ENCODE measurements at regions not wholly inside any gene's neighbourhood (a gene's known extent, or its start where the extent isn't known, plus 50 kb on each side); places are given as distances from the start of the nearest gene placed in this dataset.

DNA sequence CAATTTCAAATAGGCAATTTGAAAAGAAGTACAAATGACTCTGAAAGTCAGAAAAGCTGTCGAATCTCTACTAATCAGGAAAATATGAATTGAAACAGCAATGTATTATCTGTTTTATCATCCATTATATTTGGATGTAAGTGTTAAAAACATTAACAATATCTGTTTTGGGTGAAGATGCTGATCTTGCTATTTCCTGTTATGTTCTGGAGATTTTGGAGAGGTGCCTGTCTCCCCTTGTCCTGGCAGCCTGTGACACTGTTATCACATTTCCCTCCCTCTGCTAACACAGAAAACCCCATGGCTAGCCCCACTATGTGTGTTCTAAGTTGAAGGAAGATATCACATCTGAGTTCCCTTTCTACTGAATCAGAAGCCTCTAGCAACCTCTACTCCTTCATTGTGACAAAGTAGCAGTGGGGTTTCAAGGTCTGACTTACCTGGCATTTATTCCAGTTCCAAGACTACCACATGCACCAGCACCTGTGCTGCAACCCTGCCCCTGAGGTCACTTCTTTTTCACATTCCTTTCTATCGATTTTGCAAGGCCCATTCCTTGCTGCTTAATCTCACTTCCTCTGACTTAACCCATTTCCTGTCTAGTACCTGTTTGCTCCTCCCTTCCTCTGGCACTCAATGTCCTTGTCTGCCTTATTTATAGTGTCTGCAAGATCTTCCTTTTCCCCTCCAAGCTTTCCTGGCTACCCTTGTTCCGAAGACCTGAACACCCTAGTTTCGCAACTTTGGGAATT is 95.5 kb upstream of the COL8A1 start:
- H3K27me3 ChIP-seq (ENCODE audit: low read depth): no peaks in the 10 kb centered on the region
- H3K27ac ChIP-seq: no peak overlapping the region
- ATAC-seq (peak in 1 of 2 donors; percentile 17), DNase-seq (no peak)
- peaks cover 20% of the 10 kb centered on the region for H3K4me1 ChIP-seq
- TF ChIP-seq, protein P1, sequence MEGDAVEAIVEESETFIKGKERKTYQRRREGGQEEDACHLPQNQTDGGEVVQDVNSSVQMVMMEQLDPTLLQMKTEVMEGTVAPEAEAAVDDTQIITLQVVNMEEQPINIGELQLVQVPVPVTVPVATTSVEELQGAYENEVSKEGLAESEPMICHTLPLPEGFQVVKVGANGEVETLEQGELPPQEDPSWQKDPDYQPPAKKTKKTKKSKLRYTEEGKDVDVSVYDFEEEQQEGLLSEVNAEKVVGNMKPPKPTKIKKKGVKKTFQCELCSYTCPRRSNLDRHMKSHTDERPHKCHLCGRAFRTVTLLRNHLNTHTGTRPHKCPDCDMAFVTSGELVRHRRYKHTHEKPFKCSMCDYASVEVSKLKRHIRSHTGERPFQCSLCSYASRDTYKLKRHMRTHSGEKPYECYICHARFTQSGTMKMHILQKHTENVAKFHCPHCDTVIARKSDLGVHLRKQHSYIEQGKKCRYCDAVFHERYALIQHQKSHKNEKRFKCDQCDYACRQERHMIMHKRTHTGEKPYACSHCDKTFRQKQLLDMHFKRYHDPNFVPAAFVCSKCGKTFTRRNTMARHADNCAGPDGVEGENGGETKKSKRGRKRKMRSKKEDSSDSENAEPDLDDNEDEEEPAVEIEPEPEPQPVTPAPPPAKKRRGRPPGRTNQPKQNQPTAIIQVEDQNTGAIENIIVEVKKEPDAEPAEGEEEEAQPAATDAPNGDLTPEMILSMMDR (IDR thresholded peaks at IDR 0.05): no peak
- no peaks in the 10 kb centered on the region for H3K36me3 ChIP-seq
- H3K4me3 ChIP-seq: no peak overlapping the region
- H3K9me3 ChIP-seq: no peaks in the 10 kb centered on the region
- intact Hi-C loops (cut with DNase I): no loop called here

DNA sequence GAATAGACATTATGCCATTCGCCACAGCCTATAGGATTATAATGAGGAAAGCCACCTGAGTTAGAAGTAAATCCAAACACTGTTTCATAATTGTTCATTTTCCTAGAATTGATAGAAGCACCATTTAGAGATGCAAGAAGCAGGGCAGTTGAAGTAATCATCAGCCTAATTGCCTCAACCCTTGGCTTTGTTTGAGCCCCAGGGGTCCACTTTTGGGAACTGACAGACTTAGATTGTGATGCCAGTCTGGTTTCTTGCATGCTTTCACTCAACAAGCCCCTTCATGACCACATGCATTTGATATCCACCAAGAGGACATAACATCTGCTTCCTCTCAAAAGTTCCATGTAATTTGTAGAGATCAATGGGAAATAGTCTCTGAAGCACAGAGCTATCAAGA is 97.2 kb upstream of the COL8A1 start:
- TF ChIP-seq, protein P1 (IDR thresholded peaks at IDR 0.05): no peak
- Histone ChIP-seq H3K9me3 (no peaks in the 10 kb centered on the region), H3K4me1 (peaks cover 16% of the 10 kb centered on the region), H3K27me3 (ENCODE audit: low read depth) (no peaks in the 10 kb centered on the region), H3K36me3 (no peaks in the 10 kb centered on the region), H3K4me3 (no peak overlapping the region), H3K27ac (no peak overlapping the region)
- DNase-seq: no peak
- ATAC-seq: no peak
- intact Hi-C loops (cut with DNase I): no loop called here

DNA sequence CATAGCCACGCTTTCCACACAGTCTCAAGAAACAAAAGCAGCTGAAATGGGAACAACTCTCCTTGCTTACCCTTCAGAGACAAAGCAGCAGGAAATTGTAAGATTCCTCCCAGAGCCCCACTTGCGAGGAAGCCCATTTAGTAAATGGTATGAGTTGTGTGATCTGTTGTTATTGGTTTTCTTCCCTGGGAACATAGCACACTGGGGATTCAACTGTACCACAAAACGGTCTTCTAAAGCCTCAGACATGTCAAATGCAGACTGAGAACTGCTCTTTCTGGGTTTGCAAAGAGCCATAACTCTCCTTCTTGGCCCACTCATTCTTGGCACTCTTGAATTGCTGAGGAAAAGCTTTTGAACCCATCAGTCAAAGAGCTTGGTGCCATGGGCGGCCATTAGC is 101.0 kb upstream of the COL8A1 start:
- Histone ChIP-seq H3K36me3 (no peaks in the 10 kb centered on the region), H3K9me3 (no peaks in the 10 kb centered on the region), H3K4me3 (no peak overlapping the region), H3K27ac (no peak overlapping the region), H3K27me3 (ENCODE audit: low read depth) (no peaks in the 10 kb centered on the region), H3K4me1 (no peaks in the 10 kb centered on the region)
- TF ChIP-seq, protein P1 (IDR thresholded peaks at IDR 0.05): no peak
- ATAC-seq (no peak), DNase-seq (no peak)
- intact Hi-C loops (cut with DNase I): no loop called here

DNA sequence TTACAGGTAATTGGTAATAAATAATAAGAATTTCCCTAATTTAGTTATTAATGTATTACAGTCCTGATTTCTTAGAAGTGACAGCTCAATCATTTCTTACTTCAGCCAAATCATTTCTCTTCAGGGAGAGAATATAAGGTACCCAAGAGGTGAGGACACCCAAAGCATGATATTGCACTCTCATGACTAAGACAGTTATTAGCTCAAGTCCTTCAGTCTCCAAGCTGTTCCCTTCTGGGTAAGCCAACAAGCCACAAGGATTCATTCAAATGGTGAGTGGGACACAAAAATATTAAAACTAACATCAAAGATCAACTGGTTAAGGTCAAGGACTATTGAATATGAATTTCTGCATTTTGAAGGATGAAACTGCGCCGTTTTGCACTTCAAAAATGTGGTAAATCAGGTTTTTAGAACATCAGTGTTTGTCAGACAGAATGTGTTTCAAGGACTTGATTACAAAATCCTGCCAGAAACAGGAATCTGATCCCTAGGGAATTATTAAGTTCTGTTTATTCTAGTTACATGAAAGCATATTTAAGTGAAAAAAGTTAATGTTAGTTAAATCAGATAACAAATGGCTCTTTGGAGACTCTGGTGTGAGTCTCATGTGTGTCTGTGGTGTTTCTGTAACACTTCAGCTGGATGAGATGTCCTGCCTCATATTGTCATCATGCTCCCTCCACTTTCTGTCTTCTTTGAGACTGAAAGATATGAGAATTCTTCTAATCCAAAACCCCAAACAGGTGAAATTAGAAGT is 101.7 kb upstream of the COL8A1 start:
- TF ChIP-seq, protein P1 (IDR thresholded peaks at IDR 0.05): no peak
- intact Hi-C loops (cut with DNase I): no loop called here
- DNase-seq (no peak), ATAC-seq (peak in 1 of 2 donors; percentile 54)
- Histone ChIP-seq H3K36me3 (no peaks in the 10 kb centered on the region), H3K27ac (no peak overlapping the region), H3K9me3 (no peaks in the 10 kb centered on the region), H3K4me1 (no peaks in the 10 kb centered on the region), H3K27me3 (ENCODE audit: low read depth) (no peaks in the 10 kb centered on the region), H3K4me3 (no peak overlapping the region)

DNA sequence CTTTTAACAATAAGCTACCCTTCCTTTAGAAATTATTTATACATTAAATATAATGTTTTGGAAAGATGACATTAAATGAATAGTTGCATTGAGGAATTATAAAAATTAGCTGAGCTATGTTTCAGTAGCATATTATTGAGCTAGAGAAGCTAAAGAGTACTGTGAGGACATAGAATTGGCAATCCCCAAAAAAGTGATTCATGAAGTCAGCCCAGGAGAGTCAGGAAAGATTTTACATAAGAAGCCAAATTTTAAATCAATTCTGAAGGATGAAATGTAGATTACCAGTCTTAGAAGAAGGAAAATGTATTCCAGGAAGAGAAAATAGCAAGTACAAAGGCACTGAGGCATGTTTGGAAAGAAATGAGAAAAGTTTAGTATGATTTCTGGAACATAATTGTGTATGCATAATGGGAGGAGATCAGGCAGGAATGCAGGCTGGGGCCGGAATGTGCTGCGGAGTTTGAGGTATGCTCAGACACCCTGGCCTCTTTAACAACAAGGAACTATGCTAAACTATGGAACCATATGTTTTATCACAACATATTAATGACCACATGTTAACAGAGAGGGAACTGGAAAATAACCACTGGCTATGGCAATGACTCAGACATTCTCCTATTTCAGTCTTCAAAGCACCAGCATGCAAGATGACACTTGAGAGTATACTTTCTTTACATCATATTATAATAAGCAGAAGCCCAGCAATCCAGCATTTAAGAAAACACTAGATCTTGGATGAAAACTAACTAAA is 103.3 kb upstream of the COL8A1 start:
- Histone ChIP-seq H3K36me3 (no peaks in the 10 kb centered on the region), H3K4me1 (no peaks in the 10 kb centered on the region), H3K27me3 (ENCODE audit: low read depth) (no peaks in the 10 kb centered on the region), H3K27ac (no peak overlapping the region), H3K4me3 (no peak overlapping the region), H3K9me3 (no peaks in the 10 kb centered on the region)
- ATAC-seq (peak; percentile 54 to 61), DNase-seq (peak; percentile 44)
- intact Hi-C loops (cut with DNase I): no loop called here
- TF ChIP-seq, protein P1 (IDR thresholded peaks at IDR 0.05): no peak
